ENCODE measurements at regions not wholly inside any gene's neighbourhood (a gene's known extent, or its start where the extent isn't known, plus 50 kb on each side); places are given as distances from the start of the nearest gene placed in this dataset.

GRCh38 chr16:79370736-79371135 is 229.8 kb downstream of the MAF start:
- no peak for DNase-seq (ENCODE audit: low read depth)

DNA sequence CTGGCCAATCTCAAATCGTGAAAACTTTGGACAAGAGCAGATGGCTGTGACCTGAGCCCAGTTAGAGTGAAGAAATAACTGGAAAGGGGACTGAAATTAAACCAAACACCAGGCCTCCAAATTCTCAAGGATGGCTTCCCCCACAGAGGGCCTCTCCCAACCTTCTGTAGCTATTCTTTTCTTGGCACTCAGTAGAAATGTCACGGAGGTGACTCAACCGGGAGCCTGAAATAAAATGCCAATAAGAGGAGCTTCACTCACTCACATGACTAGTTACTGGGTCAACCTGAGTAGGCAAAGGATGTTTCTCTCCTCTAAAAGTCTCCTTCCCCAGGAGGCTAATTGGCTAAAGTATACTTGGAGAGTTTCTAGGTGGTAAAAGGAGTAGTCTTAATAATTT is 230.7 kb downstream of the MAF start:
- no peak for DNase-seq (ENCODE audit: low read depth)

DNA sequence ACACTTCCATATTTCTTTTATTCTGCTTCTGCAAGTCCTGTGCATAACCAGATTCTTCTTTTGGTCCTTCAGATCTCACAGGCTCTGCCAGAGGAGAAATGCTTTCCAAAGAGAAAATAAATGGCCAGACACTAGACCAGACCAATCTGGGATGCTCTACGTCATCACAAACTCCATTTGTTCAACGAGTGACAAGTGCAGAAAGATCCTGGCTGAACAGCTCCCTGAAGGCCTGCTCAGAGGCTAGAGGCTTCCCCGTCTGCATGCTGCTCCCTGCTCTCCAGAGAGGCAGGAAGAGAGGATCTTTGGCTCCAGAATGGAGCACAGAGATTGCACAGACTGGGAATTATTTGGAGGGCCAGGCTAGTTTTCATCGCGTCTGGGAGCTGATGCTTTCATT is 232.7 kb downstream of the MAF start:
- no peak for DNase-seq (ENCODE audit: low read depth)

DNA sequence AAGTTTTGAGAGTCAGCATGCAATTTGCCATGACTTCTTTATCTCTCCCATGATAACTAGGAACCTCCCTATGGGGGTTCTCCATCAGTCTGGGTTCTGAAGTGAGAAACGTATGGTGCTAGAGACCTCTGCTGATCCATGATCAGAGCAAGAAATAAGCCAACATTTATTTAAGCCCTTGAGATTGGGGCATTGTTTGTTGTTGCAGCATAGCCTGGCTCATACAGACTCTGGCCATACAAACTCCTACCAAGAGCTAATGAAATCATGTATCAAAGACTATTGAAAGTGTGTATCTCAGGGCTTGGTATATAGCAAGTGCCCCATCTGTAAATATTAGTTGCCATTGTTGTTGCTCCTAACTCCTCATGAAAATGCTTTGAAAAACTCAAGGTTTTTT is 233.9 kb downstream of the MAF start:
- DNase-seq (ENCODE audit: low read depth): no peak

GRCh38 chr16:79365702-79366101 is 234.8 kb downstream of the MAF start:
- no peak for DNase-seq (ENCODE audit: low read depth)

- no peak for DNase-seq (ENCODE audit: low read depth)
These were observed 237.1 kb downstream of the MAF start for GRCh38 chr16:79363484-79363883.

- DNase-seq (ENCODE audit: low read depth): no peak
These were observed 237.5 kb downstream of the MAF start for GRCh38 chr16:79363035-79363434.

GRCh38 chr16:79362300-79362970 is 238.1 kb downstream of the MAF start:
- DNase-seq (ENCODE audit: low read depth): no peak

- DNase-seq (ENCODE audit: low read depth): no peak
These were observed 239.3 kb downstream of the MAF start for GRCh38 chr16:79361132-79361751.

GRCh38 chr16:79360267-79360666 is 240.3 kb downstream of the MAF start:
- no peak for DNase-seq (ENCODE audit: low read depth)

- no peak for DNase-seq (ENCODE audit: low read depth)
These were observed 241.5 kb downstream of the MAF start for GRCh38 chr16:79359082-79359481.

- DNase-seq (ENCODE audit: low read depth): no peak
These were observed 242.3 kb downstream of the MAF start for GRCh38 chr16:79358188-79358587.

- no peak for DNase-seq (ENCODE audit: low read depth)
These were observed 244.8 kb downstream of the MAF start for GRCh38 chr16:79355600-79356358.

- no peak for DNase-seq (ENCODE audit: low read depth)
These were observed 248.6 kb downstream of the MAF start for GRCh38 chr16:79351927-79352326.

DNA sequence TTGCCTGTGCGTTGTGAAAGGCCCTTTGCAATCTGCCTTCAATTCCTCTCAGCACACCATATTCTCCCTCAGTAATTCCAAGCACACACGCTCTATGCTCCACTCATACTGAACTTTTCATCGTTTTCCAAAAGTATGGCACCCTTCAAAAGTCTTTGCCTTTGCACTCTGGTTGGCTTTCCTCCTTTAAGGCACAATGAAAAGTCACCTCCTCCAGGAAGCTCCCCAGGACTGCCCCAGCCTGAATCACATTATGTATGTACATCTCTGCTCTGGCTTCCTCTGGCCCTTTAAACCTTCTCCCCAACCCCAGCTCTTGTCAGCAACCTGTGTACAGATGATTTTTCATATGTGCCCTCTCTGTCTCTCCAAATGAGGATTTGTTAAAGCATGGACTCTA is 250.7 kb downstream of the MAF start:
- DNase-seq (ENCODE audit: low read depth): no peak

GRCh38 chr16:79348521-79349306 is 251.8 kb downstream of the MAF start:
- no peak for DNase-seq (ENCODE audit: low read depth)

GRCh38 chr16:79347277-79347676 is 253.3 kb downstream of the MAF start:
- no peak for DNase-seq (ENCODE audit: low read depth)

- DNase-seq (ENCODE audit: low read depth): no peak
These were observed 260.7 kb downstream of the MAF start for GRCh38 chr16:79339863-79340262.

- no peak for DNase-seq (ENCODE audit: low read depth)
These were observed 262.6 kb downstream of the MAF start for GRCh38 chr16:79337906-79338305.

GRCh38 chr16:79336437-79337229 is 263.9 kb downstream of the MAF start:
- no peak for DNase-seq (ENCODE audit: low read depth)

DNA sequence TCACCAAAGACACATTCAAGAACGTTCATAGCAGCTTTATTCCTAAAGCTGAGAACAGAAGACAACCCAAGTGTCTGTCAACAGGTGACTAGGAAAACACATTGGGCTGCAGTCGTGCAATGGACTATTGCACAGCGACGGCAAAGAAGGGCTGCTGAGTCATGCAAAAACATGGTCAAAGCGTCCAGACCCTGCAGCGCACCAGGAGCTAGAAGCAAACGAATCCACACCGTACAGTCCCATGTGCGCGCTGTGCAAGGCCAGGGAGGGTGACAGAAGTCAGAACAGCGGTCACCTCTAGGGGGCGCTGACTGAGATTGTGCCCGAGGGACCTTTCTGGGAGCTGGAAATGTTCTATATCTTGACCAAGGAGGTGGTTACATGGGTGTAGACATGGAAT is 266.4 kb downstream of the MAF start:
- DNase-seq (ENCODE audit: low read depth): no peak

- no peak for DNase-seq (ENCODE audit: low read depth)
These were observed 269.5 kb downstream of the MAF start for GRCh38 chr16:79331066-79331465.

All from T-helper 22 cell (primary cell).